HCT116 (cell line): ENCODE measurements at regions not wholly inside any gene's neighbourhood (a gene's known extent, or its start where the extent isn't known, plus 50 kb on each side); places are given as distances from the start of the nearest gene placed in this dataset.

Experiments used
- ATAC-seq: fragments of 200-7000 bp; cut with Tn5 transposase; 2 replicates; pipeline ENCODE4 v1.9.1; 2020; ENCODE audit warnings: mild to moderate bottlenecking, moderate library complexity
- BruUV-seq: library from RNA; stranded (reverse); fragments of 400-500 nt; replicated peaks from 2 replicates; lab custom pipeline; 2021; lab: Mats Ljungman, UMichigan
- CTCF ChIA-PET: fragments of 300-600 bp; sonication (Branson Sonifier 250); formaldehyde crosslinking; loops from one replicate; lab custom pipeline; 2021; ENCODE audit warnings: antibody characterized with exemption; lab: Charles Lee
- POLR2A ChIA-PET: fragments of 300-600, 350-600 bp; sonication (Branson Sonifier 250); formaldehyde crosslinking; loops from one replicate; lab custom pipeline; 2021; ENCODE audit warnings: antibody characterized with exemption; lab: Charles Lee
- RAD21 ChIA-PET, 2 experiments: fragments of 300-600 bp; sonication (Branson Sonifier 250); formaldehyde crosslinking; loops; one replicate each; lab custom pipeline; 2023; ENCODE audit warnings: low total read pairs in 2 of 2; ENCODE audit not compliant: uncharacterized antibody in 2 of 2, unreplicated experiment in 2 of 2, low non-redundant PET in 1 of 2; lab: Charles Lee
- DNase-seq: peaks from one replicate; pipeline ENCODE4 v3.0.0-alpha.2; 2010; ENCODE audit warnings: low read depth, low spot score
- H2AFZ ChIP-seq: fragments of 200-600 bp; shearing (Covaris generic), sonication (generic); 2 replicates; pipeline ENCODE4 v1.6.1; 2017; ENCODE audit warnings: low read depth, mixed run types, mixed read lengths, antibody characterized with exemption, low read length; ENCODE audit not compliant: poor library complexity, severe bottlenecking
- H3K27ac ChIP-seq: 2 replicates; pipeline ENCODE4 v1.5.1; 2012; ENCODE audit warnings: low read depth, low read length
- H3K27me3 ChIP-seq: fragments of 200-600 bp; sonication (generic); 2 replicates; pipeline ENCODE4 v1.6.1; 2016; ENCODE audit warnings: mixed run types, low read length, mixed read lengths; ENCODE audit not compliant: insufficient read depth
- H3K36me3 ChIP-seq, 2 experiments: fragments of 200-500 bp in 1 of 2; fragments of 200-600 bp in 1 of 2; sonication (Bioruptor generic) in 1 of 2; sonication (generic) in 1 of 2; 2 replicates each; pipeline versions ENCODE4 v1.5.1 to v1.6.1; 2014 to 2016; ENCODE audit warnings: low read length in 2 of 2, inconsistent platforms in 1 of 2, mixed read lengths in 1 of 2, mixed run types in 1 of 2; ENCODE audit not compliant: insufficient read depth in 2 of 2, control insufficient read depth in 1 of 2
- H3K4me1 ChIP-seq, 2 experiments: fragments of 200-600 bp in 1 of 2; sonication (generic) in 1 of 2; 2 replicates each; pipeline versions ENCODE4 v1.5.1 to v1.6.1; 2012 to 2017; ENCODE audit warnings: low read length in 2 of 2, inconsistent platforms in 1 of 2, mild to moderate bottlenecking in 1 of 2, mixed read lengths in 1 of 2, mixed run types in 1 of 2, moderate library complexity in 1 of 2; ENCODE audit not compliant: insufficient read depth in 2 of 2, control insufficient read depth in 1 of 2
- H3K4me2 ChIP-seq: fragments of 200-600 bp; sonication (generic); 2 replicates; pipeline ENCODE4 v1.6.1; 2017; ENCODE audit warnings: mixed run types, low read length, mixed read lengths
- H3K4me3 ChIP-seq, 2 experiments: fragments of 200-600 bp in 1 of 2; sonication (generic) in 1 of 2; replicated peaks in 1 of 2; 2 replicates each; pipeline ENCODE4 v1.5.1; 2011 to 2016; ENCODE audit warnings: low read length in 2 of 2, control low read depth in 1 of 2, low read depth in 1 of 2, mild to moderate bottlenecking in 1 of 2, mixed read lengths in 1 of 2, mixed run types in 1 of 2
- H3K79me2 ChIP-seq: fragments of 200-600 bp; sonication (generic); 2 replicates; pipeline ENCODE4 v1.6.1; 2017; ENCODE audit warnings: mild to moderate bottlenecking, mixed run types, low read length, moderate library complexity, mixed read lengths; ENCODE audit not compliant: insufficient read depth
- H3K9ac ChIP-seq: fragments of 200-600 bp; sonication (generic); 2 replicates; pipeline ENCODE4 v1.6.1; 2016; ENCODE audit warnings: low read length, mixed read lengths
- H3K9me2 ChIP-seq: fragments of 200-600 bp; sonication (generic), shearing (Covaris generic); 2 replicates; pipeline ENCODE4 v1.6.1; 2017; ENCODE audit warnings: mixed run types, mild to moderate bottlenecking, moderate library complexity; ENCODE audit not compliant: insufficient read depth
- H3K9me3 ChIP-seq, 2 experiments: fragments of 200-500 bp in 1 of 2; fragments of 200-600 bp in 1 of 2; sonication (Bioruptor generic) in 1 of 2; sonication (generic) in 1 of 2; 2 replicates each; pipeline ENCODE4 v1.6.1; 2014 to 2017; ENCODE audit warnings: low read length in 2 of 2, mixed read lengths in 2 of 2, inconsistent platforms in 1 of 2, low read depth in 1 of 2, mild to moderate bottlenecking in 1 of 2, mixed run types in 1 of 2, moderate library complexity in 1 of 2; ENCODE audit not compliant: control insufficient read depth in 1 of 2, insufficient read depth in 1 of 2
- H4K20me1 ChIP-seq: fragments of 200-600 bp; sonication (generic), shearing (Covaris generic); 2 replicates; pipeline ENCODE4 v1.6.1; 2017; ENCODE audit warnings: mixed run types, mild to moderate bottlenecking, moderate library complexity; ENCODE audit not compliant: insufficient read depth
- ELF1 ChIP-seq: IDR thresholded peaks from 2 replicates; pipeline ENCODE4 v1.6.1; 2012; ENCODE audit warnings: low read depth, borderline replicate concordance
- JUND ChIP-seq: IDR thresholded peaks from 2 replicates; pipeline ENCODE4 v1.6.1; 2012
- POLR2A ChIP-seq: IDR thresholded peaks from 2 replicates; pipeline ENCODE4 v1.7.0; 2011; ENCODE audit warnings: borderline replicate concordance; ENCODE audit not compliant: insufficient read depth, insufficient read length; ENCODE audit errors: extremely low read depth
- REST ChIP-seq: IDR thresholded peaks from 2 replicates; pipeline ENCODE4 v1.6.1; 2012; ENCODE audit warnings: low read depth
- SP1 ChIP-seq: IDR thresholded peaks from 2 replicates; pipeline ENCODE4 v1.6.1; 2012; ENCODE audit warnings: low read depth
- SRF ChIP-seq: IDR thresholded peaks from 2 replicates; pipeline ENCODE4 v1.6.1; 2012; ENCODE audit warnings: low read depth
- TCF7L2 ChIP-seq: IDR thresholded peaks from 2 replicates; pipeline ENCODE4 v1.7.0; 2011; ENCODE audit warnings: borderline replicate concordance, inconsistent platforms; ENCODE audit not compliant: insufficient read depth, insufficient read length; ENCODE audit errors: extremely low read depth
- YY1 ChIP-seq: IDR thresholded peaks from 2 replicates; pipeline ENCODE4 v1.6.1; 2011; ENCODE audit warnings: low read length, low read depth, moderate library complexity, mild to moderate bottlenecking; ENCODE audit not compliant: insufficient replicate concordance; ENCODE audit errors: extremely low read depth
- intact Hi-C: fragments of 100-400 bp; cut with micrococcal nuclease; formaldehyde crosslinking; loops from 2 replicates; pipeline ENCODE4 v1.10.0; 2022

DNA sequence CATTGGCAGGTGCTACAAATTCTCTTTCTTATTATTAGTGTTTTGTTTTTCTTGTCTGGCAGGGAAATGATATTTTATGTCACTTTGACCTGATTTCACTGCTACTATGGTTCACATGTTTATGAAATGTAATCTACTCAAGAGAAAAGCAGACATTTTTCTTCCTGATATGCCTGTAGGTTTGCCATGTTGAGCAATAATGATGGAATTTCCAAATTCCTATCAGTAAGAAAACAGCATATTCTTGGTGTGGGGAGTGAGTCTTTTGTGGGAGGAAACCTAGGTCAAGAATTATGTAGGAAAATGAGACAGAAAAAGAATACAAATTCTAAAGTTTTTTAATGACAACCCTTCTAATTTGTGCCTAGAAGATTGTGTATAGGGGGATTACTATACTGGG is 356.4 kb downstream of the SLC4A3 start:
- no peaks in the 10 kb centered on the region for H4K20me1 ChIP-seq
- intact Hi-C loops, result no loop called here
- no peak overlapping the region for H3K4me2 ChIP-seq
- H3K9me3 ChIP-seq, result no peaks in the 10 kb centered on the region
- DNase-seq (no peak), ATAC-seq (no peak)
- no peak overlapping the region for H3K4me3 ChIP-seq
- no peak overlapping the region for H3K9ac ChIP-seq
- CTCF ChIA-PET, result no interaction called here
- no peaks in the 10 kb centered on the region for H3K4me1 ChIP-seq
- no TSS peak for BruUV-seq
- no peaks in the 10 kb centered on the region for H3K36me3 ChIP-seq
- H2AFZ ChIP-seq, result no peak overlapping the region
- RAD21 ChIA-PET, result no interaction called here
- POLR2A ChIA-PET, result no interaction called here
- no peak for TF ChIP-seq JUND
- no peak for TF ChIP-seq SP1
- TF ChIP-seq REST, result no peak
- TF ChIP-seq POLR2A, result no peak
- TF ChIP-seq TCF7L2, result no peak
- TF ChIP-seq ELF1, result no peak
- TF ChIP-seq SRF, result no peak
- no peak for TF ChIP-seq YY1
- H3K27ac ChIP-seq, result no peak overlapping the region
- no peaks in the 10 kb centered on the region for H3K27me3 ChIP-seq
- H3K79me2 ChIP-seq, result no peaks in the 10 kb centered on the region
- H3K9me2 ChIP-seq, result no peaks in the 10 kb centered on the region
